ENCODE measurements at regions not wholly inside any gene's neighbourhood (a gene's known extent, or its start where the extent isn't known, plus 50 kb on each side); places are given as distances from the start of the nearest gene placed in this dataset.

DNA sequence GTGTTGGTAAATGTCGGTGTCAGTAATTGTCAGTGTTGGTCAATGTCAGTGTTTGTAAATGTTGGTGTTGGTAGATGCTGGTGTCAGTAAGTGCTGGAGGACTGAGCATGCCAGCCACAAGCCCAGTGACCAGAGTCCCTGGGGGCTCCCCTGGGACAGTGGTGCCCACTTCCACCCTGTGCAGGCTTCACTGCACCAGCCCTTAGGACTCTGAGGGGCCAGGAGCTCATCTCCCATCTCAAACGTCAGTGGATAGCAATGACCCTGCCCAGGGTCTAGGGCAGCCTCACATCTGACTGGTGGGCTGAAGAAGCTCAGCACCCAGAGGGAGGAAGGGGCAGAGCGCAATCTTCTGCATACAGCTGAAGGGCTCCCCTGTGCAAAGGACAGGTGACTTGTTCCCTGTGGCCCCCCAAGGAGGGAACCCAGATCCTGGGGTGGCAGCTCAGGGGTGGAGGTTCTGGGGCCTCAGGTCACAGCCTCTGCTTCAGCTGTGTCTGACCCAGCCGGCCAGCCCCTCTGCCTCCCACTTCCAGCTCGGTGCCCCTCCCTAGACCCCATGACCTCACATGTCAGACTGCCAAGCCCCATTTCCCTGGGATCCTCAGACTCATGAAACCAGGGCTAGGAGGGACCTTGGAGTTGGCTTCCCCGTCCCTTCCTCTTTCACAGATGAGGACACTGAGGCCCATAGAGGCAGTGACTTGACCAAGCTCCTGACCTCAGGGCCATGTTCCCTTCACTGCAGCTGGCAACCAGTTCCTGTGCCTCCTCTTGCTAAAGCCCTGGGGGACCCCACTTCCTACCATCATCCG is 138.4 kb downstream of the CRYBB2 start:
- TF ChIP-seq POLR2AphosphoS5 (IDR thresholded peaks at IDR 0.05; ENCODE audit: borderline replicate concordance, low read depth, low read length) (no peak), EZH2 (IDR thresholded peaks at IDR 0.05) (no peak)
